Panc1 (cell line): ENCODE measurements at regions not wholly inside any gene's neighbourhood (a gene's known extent, or its start where the extent isn't known, plus 50 kb on each side); places are given as distances from the start of the nearest gene placed in this dataset.

Experiments used
- POLR2AphosphoS5 ChIP-seq: IDR thresholded peaks from 2 replicates; pipeline ENCODE4 v1.6.1; 2012; ENCODE audit warnings: mild to moderate bottlenecking, low read depth, low read length, moderate library complexity
- REST ChIP-seq, 2 experiments: IDR thresholded peaks; 2 replicates each; pipeline ENCODE4 v1.6.1; 2011 to 2012; ENCODE audit warnings: low read depth in 2 of 2, control low read depth in 1 of 2, low read length in 1 of 2, mild to moderate bottlenecking in 1 of 2, moderate library complexity in 1 of 2; ENCODE audit not compliant: insufficient read depth in 1 of 2
- SIN3A ChIP-seq: IDR thresholded peaks from 2 replicates; pipeline ENCODE4 v1.6.1; 2012; ENCODE audit warnings: low read depth, mild to moderate bottlenecking, low read length, moderate library complexity, borderline replicate concordance; ENCODE audit not compliant: insufficient read depth
- TF ChIP-seq, protein P1 (sequence below): fragments of 450-650 bp; IDR thresholded peaks from 2 replicates; pipeline ENCODE4 v1.5.1; 2017; ENCODE audit warnings: mild to moderate bottlenecking

- TF ChIP-seq, protein P1, sequence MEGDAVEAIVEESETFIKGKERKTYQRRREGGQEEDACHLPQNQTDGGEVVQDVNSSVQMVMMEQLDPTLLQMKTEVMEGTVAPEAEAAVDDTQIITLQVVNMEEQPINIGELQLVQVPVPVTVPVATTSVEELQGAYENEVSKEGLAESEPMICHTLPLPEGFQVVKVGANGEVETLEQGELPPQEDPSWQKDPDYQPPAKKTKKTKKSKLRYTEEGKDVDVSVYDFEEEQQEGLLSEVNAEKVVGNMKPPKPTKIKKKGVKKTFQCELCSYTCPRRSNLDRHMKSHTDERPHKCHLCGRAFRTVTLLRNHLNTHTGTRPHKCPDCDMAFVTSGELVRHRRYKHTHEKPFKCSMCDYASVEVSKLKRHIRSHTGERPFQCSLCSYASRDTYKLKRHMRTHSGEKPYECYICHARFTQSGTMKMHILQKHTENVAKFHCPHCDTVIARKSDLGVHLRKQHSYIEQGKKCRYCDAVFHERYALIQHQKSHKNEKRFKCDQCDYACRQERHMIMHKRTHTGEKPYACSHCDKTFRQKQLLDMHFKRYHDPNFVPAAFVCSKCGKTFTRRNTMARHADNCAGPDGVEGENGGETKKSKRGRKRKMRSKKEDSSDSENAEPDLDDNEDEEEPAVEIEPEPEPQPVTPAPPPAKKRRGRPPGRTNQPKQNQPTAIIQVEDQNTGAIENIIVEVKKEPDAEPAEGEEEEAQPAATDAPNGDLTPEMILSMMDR: no peak
- TF ChIP-seq REST (IDR thresholded peaks at IDR 0.05; ENCODE audit: insufficient read depth in 1 of 2, low read depth in 2 of 2, low read length in 1 of 2) (no peak), SIN3A (no peak), POLR2AphosphoS5 (no peak)
Measured at GRCh38 chr1:221841251-221841982, 99.5 kb upstream of the DUSP10 start.
